OCI-LY3 (cell line): ENCODE measurements at regions not wholly inside any gene's neighbourhood (a gene's known extent, or its start where the extent isn't known, plus 50 kb on each side); places are given as distances from the start of the nearest gene placed in this dataset.

Source experiments
- EZH2phosphoT487 ChIP-seq: fragments of 200-600 bp; shearing (Covaris generic); IDR thresholded peaks from 2 replicates; pipeline ENCODE4 v1.6.1; 2018; ENCODE audit warnings: antibody characterized with exemption, mixed run types, low read depth
- TF ChIP-seq, protein P1 (sequence below): fragments of 200-600, 300-600 bp; sonication (generic); IDR thresholded peaks from 2 replicates; pipeline ENCODE4 v1.5.1; 2014; ENCODE audit warnings: antibody characterized with exemption, low read length, low read depth

DNA sequence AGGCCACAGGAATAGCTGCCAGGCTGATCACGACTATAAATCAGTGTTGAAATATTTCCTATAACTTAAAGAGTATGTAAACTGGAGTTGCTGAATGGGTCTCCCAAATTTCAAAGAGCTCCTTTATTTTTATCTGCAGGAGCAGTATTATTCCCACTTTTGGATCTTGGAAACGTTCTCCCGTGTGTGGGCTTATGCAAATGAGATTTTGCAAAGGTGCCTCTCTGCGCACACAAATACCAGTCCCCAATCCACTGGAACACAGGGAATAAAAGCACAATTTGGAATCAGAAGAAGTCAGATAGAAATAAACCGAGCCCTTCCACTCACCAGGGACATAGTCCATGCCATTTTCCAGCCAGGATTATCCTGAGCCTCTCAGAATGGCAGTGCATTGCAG, 350.2 kb upstream of the CELF2 start:
- TF ChIP-seq, protein P1, sequence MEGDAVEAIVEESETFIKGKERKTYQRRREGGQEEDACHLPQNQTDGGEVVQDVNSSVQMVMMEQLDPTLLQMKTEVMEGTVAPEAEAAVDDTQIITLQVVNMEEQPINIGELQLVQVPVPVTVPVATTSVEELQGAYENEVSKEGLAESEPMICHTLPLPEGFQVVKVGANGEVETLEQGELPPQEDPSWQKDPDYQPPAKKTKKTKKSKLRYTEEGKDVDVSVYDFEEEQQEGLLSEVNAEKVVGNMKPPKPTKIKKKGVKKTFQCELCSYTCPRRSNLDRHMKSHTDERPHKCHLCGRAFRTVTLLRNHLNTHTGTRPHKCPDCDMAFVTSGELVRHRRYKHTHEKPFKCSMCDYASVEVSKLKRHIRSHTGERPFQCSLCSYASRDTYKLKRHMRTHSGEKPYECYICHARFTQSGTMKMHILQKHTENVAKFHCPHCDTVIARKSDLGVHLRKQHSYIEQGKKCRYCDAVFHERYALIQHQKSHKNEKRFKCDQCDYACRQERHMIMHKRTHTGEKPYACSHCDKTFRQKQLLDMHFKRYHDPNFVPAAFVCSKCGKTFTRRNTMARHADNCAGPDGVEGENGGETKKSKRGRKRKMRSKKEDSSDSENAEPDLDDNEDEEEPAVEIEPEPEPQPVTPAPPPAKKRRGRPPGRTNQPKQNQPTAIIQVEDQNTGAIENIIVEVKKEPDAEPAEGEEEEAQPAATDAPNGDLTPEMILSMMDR = no peak
- TF ChIP-seq EZH2phosphoT487 = no peak
